CD4-positive, alpha-beta T cell treated with Interleukin-10 for 1 hour (primary cell): ENCODE measurements at regions not wholly inside any gene's neighbourhood (a gene's known extent, or its start where the extent isn't known, plus 50 kb on each side); places are given as distances from the start of the nearest gene placed in this dataset.
"Not testable (repeated sequence)": the region's sequence is repeated elsewhere in the genome, so short reads cannot be mapped to it uniquely, and the experiment has no call there.

Experiments used
- DNase-seq: peaks from one replicate; pipeline ENCODE4 v3.0.0-alpha.2; 2020

GRCh38 chr5:17690473-17690872 is 56.2 kb downstream of the TAF11L14 start:
- DNase-seq, result no peak

GRCh38 chr5:17691762-17692161 is 57.5 kb downstream of the TAF11L14 start:
- DNase-seq, result no peak

GRCh38 chr5:17694371-17694770 is 60.1 kb downstream of the TAF11L14 start:
- DNase-seq, result no peak

- no peak for DNase-seq
These were observed 60.7 kb downstream of the TAF11L14 start for GRCh38 chr5:17694914-17695313.

GRCh38 chr5:17696627-17697026 is 62.4 kb downstream of the TAF11L14 start:
- no peak for DNase-seq

GRCh38 chr5:17697671-17698070 is 63.4 kb downstream of the TAF11L14 start:
- no peak for DNase-seq

- DNase-seq, result no peak
These were observed 74.9 kb downstream of the TAF11L14 start for GRCh38 chr5:17709011-17709710.

GRCh38 chr5:17713301-17713700 is 79.0 kb downstream of the TAF11L14 start:
- no peak for DNase-seq

GRCh38 chr5:17714186-17714585 is 79.9 kb downstream of the TAF11L14 start:
- DNase-seq, result no peak

GRCh38 chr5:17719592-17719991 is 85.3 kb downstream of the TAF11L14 start:
- DNase-seq, result no peak

GRCh38 chr5:17720071-17720470 is 85.8 kb downstream of the TAF11L14 start:
- DNase-seq, result no peak

GRCh38 chr5:17723876-17724275 is 89.6 kb downstream of the TAF11L14 start:
- DNase-seq, result no peak

GRCh38 chr5:17727098-17727497 is 92.8 kb downstream of the TAF11L14 start:
- no peak for DNase-seq

GRCh38 chr5:17730421-17730820 is 96.2 kb downstream of the TAF11L14 start:
- no peak for DNase-seq

- no peak for DNase-seq
These were observed 98.2 kb downstream of the TAF11L14 start for GRCh38 chr5:17732351-17732923.

GRCh38 chr5:17734011-17734410 is 99.8 kb downstream of the TAF11L14 start:
- no peak for DNase-seq

GRCh38 chr5:17735761-17736160 is 101.5 kb downstream of the TAF11L14 start:
- DNase-seq, result no peak

- no peak for DNase-seq
These were observed 102.8 kb downstream of the TAF11L14 start for GRCh38 chr5:17737092-17737491.

- no peak for DNase-seq
These were observed 104.2 kb downstream of the TAF11L14 start for GRCh38 chr5:17738446-17738845.

- DNase-seq, result no peak
These were observed 109.5 kb downstream of the TAF11L14 start for GRCh38 chr5:17743580-17744435.

GRCh38 chr5:17748201-17748600 is 113.9 kb downstream of the TAF11L14 start:
- no peak for DNase-seq

- DNase-seq, result no peak
These were observed 114.7 kb downstream of the TAF11L14 start for GRCh38 chr5:17748941-17749340.

GRCh38 chr5:17755406-17755805 is 121.1 kb downstream of the TAF11L14 start:
- not testable (repeated sequence) for DNase-seq

- DNase-seq, result no peak
These were observed 127.1 kb downstream of the TAF11L14 start for GRCh38 chr5:17761326-17761725.
